ENCODE measurements at regions not wholly inside any gene's neighbourhood (a gene's known extent, or its start where the extent isn't known, plus 50 kb on each side); places are given as distances from the start of the nearest gene placed in this dataset.

DNA sequence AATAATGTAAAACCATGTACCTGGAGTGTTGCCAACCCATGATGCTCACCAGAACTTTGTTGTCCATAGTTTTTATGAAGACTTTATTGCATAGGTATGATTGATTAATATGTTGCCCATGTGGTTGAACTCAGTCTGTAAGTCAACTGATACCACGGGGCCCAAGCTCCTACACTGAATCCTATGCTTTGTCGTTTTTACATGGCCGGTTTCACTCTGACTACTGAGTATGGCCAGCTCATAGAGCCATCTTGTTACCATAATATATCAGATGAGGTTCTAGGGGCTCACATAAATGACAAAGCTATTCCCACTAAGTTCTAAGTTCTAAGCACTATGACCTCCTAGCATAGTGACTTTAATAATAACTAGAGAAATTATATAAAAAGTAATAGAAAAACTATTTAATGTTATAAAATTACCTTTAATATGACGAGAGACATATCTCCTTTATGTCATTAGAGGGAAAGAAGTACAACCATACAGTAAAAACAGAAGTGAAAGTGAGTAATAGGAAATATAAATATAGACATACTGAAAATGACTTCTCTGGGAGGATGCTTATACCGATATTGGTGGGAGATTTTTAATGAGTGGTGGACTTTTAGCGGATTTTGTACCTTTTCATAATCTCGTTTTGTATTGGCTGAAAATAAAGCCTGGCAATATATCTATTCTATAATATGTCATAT, 983.4 kb upstream of the PRMT6 start:
- no peak overlapping the region for H3K4me3 ChIP-seq (ENCODE audit: low read depth, low read length)
- in situ Hi-C loops (cut with HindIII; ENCODE audit: low sequenced_read_pairs) = no loop called here
- no peak for DNase-seq (ENCODE audit: low read depth, low spot score)
- TF ChIP-seq, protein P1, sequence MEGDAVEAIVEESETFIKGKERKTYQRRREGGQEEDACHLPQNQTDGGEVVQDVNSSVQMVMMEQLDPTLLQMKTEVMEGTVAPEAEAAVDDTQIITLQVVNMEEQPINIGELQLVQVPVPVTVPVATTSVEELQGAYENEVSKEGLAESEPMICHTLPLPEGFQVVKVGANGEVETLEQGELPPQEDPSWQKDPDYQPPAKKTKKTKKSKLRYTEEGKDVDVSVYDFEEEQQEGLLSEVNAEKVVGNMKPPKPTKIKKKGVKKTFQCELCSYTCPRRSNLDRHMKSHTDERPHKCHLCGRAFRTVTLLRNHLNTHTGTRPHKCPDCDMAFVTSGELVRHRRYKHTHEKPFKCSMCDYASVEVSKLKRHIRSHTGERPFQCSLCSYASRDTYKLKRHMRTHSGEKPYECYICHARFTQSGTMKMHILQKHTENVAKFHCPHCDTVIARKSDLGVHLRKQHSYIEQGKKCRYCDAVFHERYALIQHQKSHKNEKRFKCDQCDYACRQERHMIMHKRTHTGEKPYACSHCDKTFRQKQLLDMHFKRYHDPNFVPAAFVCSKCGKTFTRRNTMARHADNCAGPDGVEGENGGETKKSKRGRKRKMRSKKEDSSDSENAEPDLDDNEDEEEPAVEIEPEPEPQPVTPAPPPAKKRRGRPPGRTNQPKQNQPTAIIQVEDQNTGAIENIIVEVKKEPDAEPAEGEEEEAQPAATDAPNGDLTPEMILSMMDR (IDR thresholded peaks at IDR 0.05; ENCODE audit: low read depth, low read length) = no peak

DNA sequence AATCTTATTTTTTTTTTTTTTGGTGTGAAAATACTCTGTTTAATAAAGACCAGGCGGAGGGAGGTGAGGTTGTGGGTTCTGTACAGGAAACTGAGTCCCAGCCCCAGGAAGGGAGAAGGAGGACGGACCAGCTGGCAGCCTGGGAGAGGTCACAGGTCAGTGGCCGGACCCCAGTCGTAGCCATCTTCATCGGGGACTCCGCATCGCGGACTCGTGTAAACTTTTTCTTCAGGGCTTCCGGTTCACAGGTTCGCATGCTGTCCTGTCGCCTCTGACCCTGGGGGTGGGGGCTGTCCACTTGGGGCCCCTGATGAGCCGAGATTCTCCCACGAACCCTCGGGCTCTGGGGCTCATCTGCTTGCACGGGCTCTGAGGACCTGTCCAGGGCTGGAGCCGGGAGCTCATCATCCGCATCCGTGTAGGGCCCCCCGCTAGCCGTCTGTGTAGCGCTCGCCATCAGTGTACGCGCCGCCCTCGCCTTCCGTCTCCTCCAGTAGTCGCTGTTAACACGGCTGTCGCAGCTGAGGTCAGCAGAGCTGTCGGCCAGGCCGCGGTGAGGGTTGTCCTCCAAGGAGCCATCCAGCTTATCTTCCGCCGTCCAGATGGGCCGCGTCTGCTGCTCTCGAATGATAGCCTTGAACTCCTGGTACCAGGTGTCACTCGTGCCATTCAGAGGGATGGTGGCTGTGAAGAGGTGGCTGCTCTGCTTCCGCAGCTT, 975.7 kb upstream of the PRMT6 start:
- TF ChIP-seq, protein P1 (IDR thresholded peaks at IDR 0.05; ENCODE audit: low read depth, low read length) = no peak
- peak overlapping the region; percentile 0 for H3K4me3 ChIP-seq (ENCODE audit: low read depth, low read length)
- no peak for DNase-seq (ENCODE audit: low read depth, low spot score)
- in situ Hi-C loops (cut with HindIII; ENCODE audit: low sequenced_read_pairs) = no loop called here

DNA sequence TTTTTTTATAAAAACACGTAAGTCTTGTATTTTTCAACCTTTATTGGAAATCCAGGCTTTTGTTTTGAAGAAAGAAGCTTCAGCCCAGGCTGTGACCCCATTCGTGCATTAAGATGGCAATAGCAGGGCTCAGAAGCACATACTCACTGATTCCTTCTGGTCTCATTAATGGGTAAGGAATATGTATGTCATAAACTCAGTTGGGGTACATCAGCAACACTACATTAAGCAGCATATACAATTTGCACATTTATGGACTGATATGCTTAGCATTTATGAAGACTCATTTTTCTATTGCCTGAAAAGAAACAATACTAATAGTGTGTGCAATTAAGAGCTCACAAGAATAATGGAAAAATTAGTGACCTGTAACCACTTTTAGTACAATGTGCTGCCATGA, 945.4 kb upstream of the PRMT6 start:
- TF ChIP-seq, protein P1 (IDR thresholded peaks at IDR 0.05; ENCODE audit: low read depth, low read length) = no peak
- no peak overlapping the region for H3K4me3 ChIP-seq (ENCODE audit: low read depth, low read length)
- in situ Hi-C loops (cut with HindIII; ENCODE audit: low sequenced_read_pairs) = no loop called here
- no peak for DNase-seq (ENCODE audit: low read depth, low spot score)

DNA sequence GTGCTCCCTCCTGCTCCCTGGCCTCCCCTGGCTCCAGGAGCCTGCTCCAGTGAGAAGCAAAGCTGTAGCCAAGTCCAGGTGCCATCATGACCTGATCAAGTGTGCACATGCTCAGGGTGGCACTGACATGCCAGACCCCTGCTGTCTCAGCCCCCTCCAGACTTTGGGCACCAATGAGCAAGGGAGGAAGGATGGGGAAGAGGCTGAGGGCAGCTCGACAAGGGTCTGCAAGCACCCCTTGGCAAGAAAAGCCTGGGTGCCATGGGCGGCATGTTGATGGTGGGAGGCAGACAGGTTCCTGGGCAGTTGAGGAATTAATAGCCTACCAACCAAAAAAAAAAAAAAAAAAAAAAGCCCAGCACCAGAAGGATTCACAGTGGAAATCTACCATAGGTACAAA, 942.6 kb upstream of the PRMT6 start:
- in situ Hi-C loops (cut with HindIII; ENCODE audit: low sequenced_read_pairs) = no loop called here
- TF ChIP-seq, protein P1 (IDR thresholded peaks at IDR 0.05; ENCODE audit: low read depth, low read length) = no peak
- no peak overlapping the region for H3K4me3 ChIP-seq (ENCODE audit: low read depth, low read length)
- DNase-seq (ENCODE audit: low read depth, low spot score) = no peak

DNA sequence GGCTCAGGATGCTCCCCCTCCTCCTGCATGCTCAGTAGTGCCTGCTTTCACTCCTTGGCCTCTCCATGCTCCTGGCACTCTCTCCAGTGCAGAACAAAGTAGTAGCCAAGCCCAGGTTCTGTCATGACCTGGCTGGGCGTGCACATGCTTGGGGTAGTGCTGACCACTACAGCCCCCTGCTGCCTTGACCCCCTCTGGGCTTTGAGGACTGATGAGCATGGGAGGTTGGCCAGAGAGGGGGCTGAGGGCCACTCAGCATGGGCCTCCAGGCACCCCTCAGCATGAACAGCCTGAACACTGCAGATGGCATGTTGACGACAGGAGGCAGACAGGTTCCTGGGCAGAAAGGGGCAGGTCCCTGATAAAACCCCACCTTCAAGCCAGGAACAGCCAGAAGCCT, 935.7 kb upstream of the PRMT6 start:
- TF ChIP-seq, protein P1 (IDR thresholded peaks at IDR 0.05; ENCODE audit: low read depth, low read length) = no peak
- no peak for DNase-seq (ENCODE audit: low read depth, low spot score)
- in situ Hi-C loops (cut with HindIII; ENCODE audit: low sequenced_read_pairs) = no loop called here
- no peak overlapping the region for H3K4me3 ChIP-seq (ENCODE audit: low read depth, low read length)

DNA sequence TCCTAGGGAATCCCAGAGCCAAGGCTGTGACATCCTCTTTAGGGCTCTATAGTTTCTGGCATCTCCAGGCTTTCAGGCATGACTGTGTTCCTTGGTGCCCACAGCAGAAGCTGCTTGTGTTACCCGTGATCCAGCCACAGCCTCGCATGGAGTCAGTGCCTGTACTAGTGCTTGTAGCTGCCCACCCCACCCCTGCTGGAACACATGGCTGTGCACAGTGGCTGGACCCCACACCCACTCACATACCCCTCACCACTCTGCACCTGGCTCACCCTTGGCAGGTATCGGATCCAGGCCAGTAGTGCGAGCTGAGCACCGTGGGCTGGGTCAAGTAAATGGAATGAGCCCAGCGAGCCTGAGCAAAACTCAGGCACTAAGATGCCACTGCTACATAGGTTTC, 934.7 kb upstream of the PRMT6 start:
- in situ Hi-C loops (cut with HindIII; ENCODE audit: low sequenced_read_pairs) = no loop called here
- TF ChIP-seq, protein P1 (IDR thresholded peaks at IDR 0.05; ENCODE audit: low read depth, low read length) = no peak
- no peak for DNase-seq (ENCODE audit: low read depth, low spot score)
- no peak overlapping the region for H3K4me3 ChIP-seq (ENCODE audit: low read depth, low read length)

Measured in astrocyte of the spinal cord (primary cell).